GM23338 (cell line): ENCODE measurements at regions not wholly inside any gene's neighbourhood (a gene's known extent, or its start where the extent isn't known, plus 50 kb on each side); places are given as distances from the start of the nearest gene placed in this dataset.

ENCODE experiments used
- ATAC-seq: fragments of 200-7000 bp; cut with Tn5 transposase; 3 replicates; pipeline ENCODE4 v1.9.1; 2020
- DNase-seq: peaks from one replicate; pipeline ENCODE4 v3.0.0-alpha.2; 2015; ENCODE audit warnings: low spot score
- H2AFZ ChIP-seq: fragments of 200-600 bp; sonication (generic); 2 replicates; pipeline ENCODE4 v1.8.0; 2016; ENCODE audit warnings: antibody characterized with exemption, mild to moderate bottlenecking, moderate library complexity
- H3F3A ChIP-seq: fragments of 200-600 bp; sonication (generic); replicated peaks from 2 replicates; pipeline ENCODE4 v1.8.0; 2017; ENCODE audit warnings: antibody characterized with exemption, mixed run types, low read depth
- H3K27ac ChIP-seq: fragments of 200-600 bp; sonication (generic); 2 replicates; pipeline ENCODE4 v1.6.1; 2016; ENCODE audit warnings: low read depth
- H3K27me3 ChIP-seq: fragments of 200-600 bp; sonication (generic); 2 replicates; pipeline ENCODE4 v1.8.0; 2016; ENCODE audit warnings: mild to moderate bottlenecking, mixed run types, moderate library complexity; ENCODE audit not compliant: insufficient read depth
- H3K36me3 ChIP-seq: fragments of 200-600 bp; sonication (generic); 2 replicates; pipeline ENCODE4 v1.8.0; 2016; ENCODE audit warnings: mild to moderate bottlenecking; ENCODE audit not compliant: insufficient read depth
- H3K4me1 ChIP-seq: fragments of 200-600 bp; sonication (generic); 2 replicates; pipeline ENCODE4 v1.8.0; 2016; ENCODE audit warnings: mild to moderate bottlenecking, moderate library complexity; ENCODE audit not compliant: insufficient read depth
- H3K4me2 ChIP-seq: fragments of 200-600 bp; sonication (generic); 2 replicates; pipeline ENCODE4 v1.7.1; 2017; ENCODE audit warnings: mixed run types
- H3K4me3 ChIP-seq: fragments of 200-600 bp; sonication (generic); 2 replicates; pipeline ENCODE4 v1.6.1; 2016; ENCODE audit warnings: mixed run types
- H3K79me2 ChIP-seq: fragments of 200-600 bp; sonication (generic); replicated peaks from 2 replicates; pipeline ENCODE4 v1.8.0; 2017; ENCODE audit warnings: mild to moderate bottlenecking; ENCODE audit not compliant: insufficient read depth
- H3K9me2 ChIP-seq: fragments of 200-600 bp; sonication (generic); 2 replicates; pipeline ENCODE4 v1.8.0; 2017; ENCODE audit not compliant: insufficient read depth
- H4K20me1 ChIP-seq: fragments of 200-600 bp; sonication (generic); replicated peaks from 2 replicates; pipeline ENCODE4 v1.8.0; 2017; ENCODE audit warnings: mild to moderate bottlenecking; ENCODE audit not compliant: insufficient read depth
- H3K27ac Mint-ChIP-seq: 2 replicates; pipeline ENCODE4 v1.8.0; 2020; ENCODE audit warnings: inconsistent platforms, mild to moderate bottlenecking, moderate library complexity, mixed read lengths
- H3K27me3 Mint-ChIP-seq: 3 replicates; pipeline ENCODE4 v1.8.0; 2022; ENCODE audit warnings: low read depth, mild to moderate bottlenecking, moderate library complexity, mixed read lengths, inconsistent platforms; ENCODE audit not compliant: insufficient read depth, poor library complexity
- H3K36me3 Mint-ChIP-seq: 3 replicates; pipeline ENCODE4 v1.8.0; 2021; ENCODE audit warnings: low read depth, mild to moderate bottlenecking, inconsistent platforms, moderate library complexity, mixed read lengths
- H3K4me1 Mint-ChIP-seq: 3 replicates; pipeline ENCODE4 v1.8.0; 2020; ENCODE audit warnings: mild to moderate bottlenecking, inconsistent platforms, mixed read lengths
- H3K4me3 Mint-ChIP-seq: 3 replicates; pipeline ENCODE4 v1.8.0; 2021; ENCODE audit warnings: moderate library complexity, mild to moderate bottlenecking, inconsistent platforms, mixed read lengths
- H3K9me3 Mint-ChIP-seq: 3 replicates; pipeline ENCODE4 v1.8.0; 2020; ENCODE audit warnings: moderate library complexity, mild to moderate bottlenecking, inconsistent platforms, mixed read lengths
- CREB1 ChIP-seq: fragments of 250-450 bp; sonication (Bioruptor Pico); IDR thresholded peaks from 2 replicates; pipeline ENCODE4 v1.5.0; 2020; ENCODE audit warnings: low read depth, mild to moderate bottlenecking, moderate library complexity
- CTCF ChIP-seq, 2 experiments: fragments of 200-600 bp in 1 of 2; sonication (generic) in 1 of 2; conservative IDR thresholded peaks; 2 replicates each; pipeline versions ENCODE4 v1.5.1 to v1.6.1; 2016 to 2017; ENCODE audit warnings: antibody characterized with exemption in 2 of 2, low read depth in 2 of 2, mild to moderate bottlenecking in 2 of 2, moderate library complexity in 1 of 2
- ETS1 ChIP-seq: IDR thresholded peaks from 2 replicates; pipeline ENCODE4 v1.6.1; 2016; ENCODE audit warnings: antibody characterized with exemption
- EZH2 ChIP-seq: fragments of 200-600 bp; sonication (generic); IDR thresholded peaks from one replicate; pipeline ENCODE4 v1.8.0; 2017; ENCODE audit warnings: antibody characterized with exemption, mild to moderate bottlenecking, low read depth; ENCODE audit not compliant: unreplicated experiment
- EZH2phosphoT487 ChIP-seq: fragments of 200-600 bp; sonication (generic); IDR thresholded peaks from one replicate; pipeline ENCODE4 v1.8.1; 2018; ENCODE audit warnings: antibody characterized with exemption; ENCODE audit not compliant: unreplicated experiment
- JUNB ChIP-seq: IDR thresholded peaks from one replicate; pipeline ENCODE4 v1.6.1; 2016; ENCODE audit warnings: antibody characterized with exemption; ENCODE audit not compliant: unreplicated experiment
- NANOG ChIP-seq: IDR thresholded peaks from 2 replicates; pipeline ENCODE4 v1.6.1; 2016; ENCODE audit warnings: antibody characterized with exemption, borderline replicate concordance
- POLR2AphosphoS5 ChIP-seq: IDR thresholded peaks from 2 replicates; pipeline ENCODE4 v1.6.1; 2016; ENCODE audit warnings: antibody characterized with exemption, low read depth
- REST ChIP-seq: IDR thresholded peaks from one replicate; pipeline ENCODE4 v1.6.1; 2018; ENCODE audit warnings: antibody characterized with exemption; ENCODE audit not compliant: unreplicated experiment
- STAT1 ChIP-seq: IDR thresholded peaks from one replicate; pipeline ENCODE4 v1.6.1; 2016; ENCODE audit warnings: antibody characterized with exemption; ENCODE audit not compliant: unreplicated experiment
- ZNF114 ChIP-seq: fragments of 250-450 bp; sonication (Bioruptor Pico); IDR thresholded peaks from 2 replicates; pipeline ENCODE4 v1.5.0; 2020; ENCODE audit warnings: mild to moderate bottlenecking, moderate library complexity
- ZNF331 ChIP-seq: fragments of 250-450 bp; sonication (Bioruptor Pico); IDR thresholded peaks from 2 replicates; pipeline ENCODE4 v1.5.0; 2020; ENCODE audit warnings: low read depth, mild to moderate bottlenecking, moderate library complexity
- ZNF462 ChIP-seq: fragments of 250-450 bp; sonication (Bioruptor Pico); IDR thresholded peaks from 2 replicates; pipeline ENCODE4 v1.5.0; 2020; ENCODE audit warnings: mild to moderate bottlenecking, moderate library complexity

- Mint-ChIP-seq H3K4me1 (no peaks in the 10 kb centered on the region; the same call in 2 of the 3 replicates), H3K9me3 (no peaks in the 10 kb centered on the region), H3K4me3 (no peak overlapping the region), H3K27ac (no peak overlapping the region), H3K27me3 (peaks cover 5% of the 10 kb centered on the region), H3K36me3 (no peaks in the 10 kb centered on the region)
- Histone ChIP-seq H3K4me1 (no peaks in the 10 kb centered on the region), H3K9me2 (no peaks in the 10 kb centered on the region), H3K4me2 (no peak overlapping the region), H3K79me2 (no peaks in the 10 kb centered on the region), H2AFZ (no peak overlapping the region), H3K27me3 (no peaks in the 10 kb centered on the region), H4K20me1 (no peaks in the 10 kb centered on the region), H3F3A (no peaks in the 10 kb centered on the region), H3K36me3 (no peaks in the 10 kb centered on the region), H3K27ac (no peak overlapping the region), H3K4me3 (no peak overlapping the region)
- no peak for TF ChIP-seq EZH2
- no peak for TF ChIP-seq ZNF462 (CRISPR knock-in tag)
- no peak for TF ChIP-seq POLR2AphosphoS5
- no peak for TF ChIP-seq REST
- no peak for TF ChIP-seq ZNF331 (CRISPR knock-in tag)
- TF ChIP-seq ETS1: no peak
- no peak for TF ChIP-seq NANOG
- TF ChIP-seq EZH2phosphoT487: no peak
- TF ChIP-seq CTCF (conservative IDR thresholded peaks at IDR 0.05; ENCODE audit: low read depth in 2 of 2): no peak
- no peak for TF ChIP-seq STAT1
- TF ChIP-seq CREB1 (CRISPR knock-in tag): no peak
- TF ChIP-seq ZNF114 (CRISPR knock-in tag): no peak
- no peak for TF ChIP-seq JUNB
- ATAC-seq: no peak
- DNase-seq: no peak
Observed at GRCh38 chr4:24131954-24132673, 242.3 kb upstream of the PPARGC1A start.
